ENCODE measurements at regions not wholly inside any gene's neighbourhood (a gene's known extent, or its start where the extent isn't known, plus 50 kb on each side); places are given as distances from the start of the nearest gene placed in this dataset.

DNA sequence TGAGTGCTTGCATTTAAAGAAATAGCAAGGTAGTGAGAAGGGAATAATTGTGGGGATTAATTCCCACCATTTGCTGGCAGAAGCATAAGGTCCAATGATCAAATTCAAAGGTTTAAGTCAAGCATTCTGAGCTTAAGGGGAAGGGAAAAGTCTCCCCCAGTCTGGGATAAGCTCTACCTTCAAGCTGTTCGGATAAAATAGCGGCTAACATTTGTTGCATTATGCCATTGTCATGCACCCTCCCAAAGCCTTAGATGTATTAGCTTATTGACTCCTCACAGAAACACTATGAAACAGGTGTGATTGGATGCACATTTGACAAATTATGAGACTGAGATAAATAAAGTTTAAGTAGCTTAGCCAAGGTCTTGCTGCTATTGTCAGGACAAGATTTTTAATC, 52.2 kb upstream of the TGIF1 start:
- TF ChIP-seq, protein P1, sequence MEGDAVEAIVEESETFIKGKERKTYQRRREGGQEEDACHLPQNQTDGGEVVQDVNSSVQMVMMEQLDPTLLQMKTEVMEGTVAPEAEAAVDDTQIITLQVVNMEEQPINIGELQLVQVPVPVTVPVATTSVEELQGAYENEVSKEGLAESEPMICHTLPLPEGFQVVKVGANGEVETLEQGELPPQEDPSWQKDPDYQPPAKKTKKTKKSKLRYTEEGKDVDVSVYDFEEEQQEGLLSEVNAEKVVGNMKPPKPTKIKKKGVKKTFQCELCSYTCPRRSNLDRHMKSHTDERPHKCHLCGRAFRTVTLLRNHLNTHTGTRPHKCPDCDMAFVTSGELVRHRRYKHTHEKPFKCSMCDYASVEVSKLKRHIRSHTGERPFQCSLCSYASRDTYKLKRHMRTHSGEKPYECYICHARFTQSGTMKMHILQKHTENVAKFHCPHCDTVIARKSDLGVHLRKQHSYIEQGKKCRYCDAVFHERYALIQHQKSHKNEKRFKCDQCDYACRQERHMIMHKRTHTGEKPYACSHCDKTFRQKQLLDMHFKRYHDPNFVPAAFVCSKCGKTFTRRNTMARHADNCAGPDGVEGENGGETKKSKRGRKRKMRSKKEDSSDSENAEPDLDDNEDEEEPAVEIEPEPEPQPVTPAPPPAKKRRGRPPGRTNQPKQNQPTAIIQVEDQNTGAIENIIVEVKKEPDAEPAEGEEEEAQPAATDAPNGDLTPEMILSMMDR (IDR thresholded peaks at IDR 0.05), result no peak
- no peak for TF ChIP-seq POLR2A (IDR thresholded peaks at IDR 0.05)

All from testis (tissue), 2 donors.